GM18508 (cell line): ENCODE measurements at regions not wholly inside any gene's neighbourhood (a gene's known extent, or its start where the extent isn't known, plus 50 kb on each side); places are given as distances from the start of the nearest gene placed in this dataset.

Source experiments
- ATAC-seq: cut with Tn5 transposase; IDR thresholded peaks from one replicate; pipeline ENCODE4 v1.9.1; 2021; ENCODE audit warnings: moderate number of reproducible peaks; ENCODE audit not compliant: insufficient read depth, unreplicated experiment

DNA sequence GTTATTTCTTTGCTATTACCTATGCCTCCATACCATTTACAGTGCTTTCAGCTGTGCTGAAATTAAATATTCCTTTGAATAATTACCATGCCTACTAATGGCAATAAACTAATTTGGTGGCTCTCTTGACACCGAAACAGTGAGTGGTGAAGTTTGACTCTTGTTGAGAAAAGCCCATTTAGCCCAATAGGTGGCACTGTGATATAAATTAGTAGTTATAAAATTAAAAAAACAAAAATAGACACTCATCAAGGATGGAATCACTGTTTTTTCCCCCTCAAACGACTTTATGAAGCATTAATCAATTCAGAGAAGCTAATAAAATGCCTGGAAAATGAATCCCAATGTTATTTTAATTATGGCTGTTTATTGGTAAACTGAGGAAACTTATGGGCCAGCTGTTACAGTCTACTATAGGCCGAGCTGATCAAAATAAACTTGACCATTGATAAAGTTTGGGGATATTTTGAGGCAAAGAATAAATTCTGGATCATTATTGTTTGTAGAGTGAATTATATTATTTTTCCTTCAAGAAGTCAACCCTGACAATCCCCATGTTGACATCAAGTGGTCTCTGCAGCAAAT, 339.6 kb downstream of the TRIB2 start:
- no peak for ATAC-seq

DNA sequence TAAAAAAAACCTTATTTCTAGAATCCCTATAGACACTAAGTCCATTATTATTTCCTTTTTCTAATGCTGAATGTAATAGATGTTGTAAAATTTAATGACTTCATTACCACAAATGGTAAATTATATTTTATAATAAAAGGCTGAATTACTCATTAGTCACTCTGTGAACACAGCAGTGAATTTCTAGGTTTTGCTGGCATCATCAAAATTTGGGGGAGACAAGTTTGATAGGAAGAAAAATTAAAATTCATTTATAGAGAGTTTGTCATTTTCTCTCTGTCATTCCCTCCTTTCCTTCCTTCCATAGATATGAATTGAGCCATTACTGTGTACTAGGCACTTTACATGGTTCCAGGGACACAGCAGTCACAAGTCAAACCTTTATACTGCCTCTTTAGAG, 340.9 kb downstream of the TRIB2 start:
- ATAC-seq = no peak

DNA sequence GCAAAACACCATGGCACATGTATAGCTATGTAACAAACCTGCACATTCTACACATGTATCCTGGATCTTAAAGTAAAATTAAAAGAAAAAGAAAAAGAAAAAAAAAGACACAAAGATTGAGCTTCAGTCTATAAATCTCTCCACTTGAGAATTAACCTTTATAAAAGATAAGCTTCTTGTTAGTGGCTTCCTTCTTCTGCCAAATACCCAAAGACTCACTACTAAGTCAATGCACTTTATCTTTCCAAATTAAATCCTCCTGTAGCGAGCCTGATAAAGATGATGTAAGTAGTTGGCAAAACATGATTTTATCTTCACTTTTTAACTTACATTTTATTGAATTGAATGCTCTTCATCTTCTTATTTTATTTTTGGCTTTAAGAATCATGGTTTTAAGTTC, 349.9 kb downstream of the TRIB2 start:
- no peak for ATAC-seq

DNA sequence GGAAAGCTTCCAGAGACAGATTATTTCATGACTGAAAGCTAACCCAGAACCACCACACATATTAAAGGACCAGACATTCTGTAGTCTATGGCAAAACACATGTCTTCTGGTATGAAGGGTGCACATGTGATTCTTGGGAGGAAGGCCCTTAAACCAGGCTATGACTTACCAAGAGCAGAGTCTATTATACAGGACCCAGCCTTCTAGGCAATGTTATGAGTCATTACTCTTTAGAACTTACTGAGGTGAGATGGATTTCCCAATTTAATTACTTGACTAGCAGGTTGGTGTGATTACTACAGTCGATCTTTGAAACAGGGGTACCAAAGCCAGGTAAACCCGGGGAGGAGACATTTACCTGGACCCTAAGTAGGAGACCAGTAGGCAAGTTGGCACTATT, 350.8 kb downstream of the TRIB2 start:
- no peak for ATAC-seq

DNA sequence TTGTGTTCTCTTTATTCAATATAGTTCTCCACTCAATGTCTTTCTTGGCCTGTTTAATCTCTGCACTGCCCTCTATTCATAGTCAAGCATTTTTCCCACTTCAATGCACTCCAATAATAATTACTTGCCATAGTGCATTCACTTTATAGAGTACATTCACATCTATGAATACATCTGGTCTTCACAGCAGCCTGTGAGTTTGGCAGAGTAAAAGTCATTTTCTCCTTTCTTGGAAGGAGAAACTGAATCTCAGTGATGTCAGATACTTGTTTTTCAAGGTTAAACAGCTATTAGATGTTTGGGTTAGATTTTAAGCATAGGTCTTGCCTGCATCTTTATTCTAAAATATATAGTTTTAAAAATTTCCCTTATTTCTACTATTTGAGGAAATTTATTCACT, 373.2 kb downstream of the TRIB2 start:
- no peak for ATAC-seq

DNA sequence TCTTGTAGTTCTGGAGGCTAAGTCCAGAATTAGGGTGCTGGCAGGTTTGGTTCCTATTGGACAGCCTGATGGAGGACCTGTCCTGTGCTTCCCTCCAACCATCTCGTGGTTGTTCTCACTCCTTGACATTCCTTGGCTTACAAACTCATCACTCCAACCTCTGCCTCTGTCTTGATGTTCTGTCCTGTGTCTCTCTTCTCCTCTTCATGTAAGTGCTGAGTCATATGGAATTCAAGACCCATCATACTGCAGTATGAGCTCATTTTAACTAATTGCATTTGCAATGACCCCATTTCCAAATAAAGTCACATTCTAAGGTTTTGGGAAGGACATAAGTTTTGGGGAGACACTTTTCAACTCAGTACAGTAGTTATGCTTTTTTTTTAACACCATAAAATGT, 374.7 kb downstream of the TRIB2 start:
- no peak for ATAC-seq

DNA sequence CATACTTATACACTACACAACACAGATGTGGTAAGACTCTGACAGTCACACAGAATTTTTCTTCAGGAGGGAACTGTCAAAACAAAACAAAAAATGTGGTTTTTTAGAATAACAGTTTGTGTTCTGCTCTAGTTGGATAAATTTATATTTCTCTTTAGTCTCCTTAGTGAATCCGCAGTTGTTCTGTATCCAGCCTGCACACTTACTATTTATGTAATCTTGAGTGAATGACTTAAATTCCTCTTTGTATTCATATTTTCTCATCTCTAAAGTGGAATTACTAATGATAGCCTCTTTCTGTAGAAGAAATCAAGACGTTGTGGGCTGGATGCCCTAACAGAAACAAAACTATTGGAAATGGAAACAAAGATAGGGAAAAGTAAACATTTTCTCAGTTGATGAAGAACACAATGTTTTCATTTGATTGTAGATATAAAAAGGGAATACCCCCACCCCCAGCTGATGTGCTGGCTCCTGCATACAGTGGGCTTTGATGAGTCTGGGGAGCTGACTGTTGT, 375.2 kb downstream of the TRIB2 start:
- ATAC-seq = no peak

DNA sequence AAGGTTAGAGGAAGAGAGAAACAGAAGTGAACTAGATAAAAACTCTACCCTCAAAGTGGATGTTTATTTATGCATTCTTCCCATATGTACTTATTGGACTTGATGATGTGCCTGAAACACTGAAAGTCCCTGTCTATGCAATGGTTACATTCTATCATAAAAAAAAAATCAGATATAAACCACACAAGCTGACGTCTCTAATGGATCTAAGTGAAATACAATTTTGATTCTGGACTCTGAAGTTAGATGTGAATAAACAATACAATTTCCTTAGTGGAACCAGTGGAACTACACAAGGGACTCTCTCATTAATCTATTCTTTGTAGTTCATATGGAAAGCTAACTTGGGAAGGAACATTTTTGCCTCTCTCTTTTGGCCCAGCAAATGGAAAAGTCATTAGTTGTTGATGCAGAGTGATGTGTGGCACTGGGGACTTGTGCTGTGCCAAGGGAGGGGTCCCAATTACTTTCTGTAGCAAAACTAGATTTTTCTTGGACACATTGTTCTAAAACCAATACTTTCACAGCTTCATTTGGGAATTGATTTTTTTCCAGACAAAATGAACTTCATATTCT, 376.8 kb downstream of the TRIB2 start:
- ATAC-seq = no peak

DNA sequence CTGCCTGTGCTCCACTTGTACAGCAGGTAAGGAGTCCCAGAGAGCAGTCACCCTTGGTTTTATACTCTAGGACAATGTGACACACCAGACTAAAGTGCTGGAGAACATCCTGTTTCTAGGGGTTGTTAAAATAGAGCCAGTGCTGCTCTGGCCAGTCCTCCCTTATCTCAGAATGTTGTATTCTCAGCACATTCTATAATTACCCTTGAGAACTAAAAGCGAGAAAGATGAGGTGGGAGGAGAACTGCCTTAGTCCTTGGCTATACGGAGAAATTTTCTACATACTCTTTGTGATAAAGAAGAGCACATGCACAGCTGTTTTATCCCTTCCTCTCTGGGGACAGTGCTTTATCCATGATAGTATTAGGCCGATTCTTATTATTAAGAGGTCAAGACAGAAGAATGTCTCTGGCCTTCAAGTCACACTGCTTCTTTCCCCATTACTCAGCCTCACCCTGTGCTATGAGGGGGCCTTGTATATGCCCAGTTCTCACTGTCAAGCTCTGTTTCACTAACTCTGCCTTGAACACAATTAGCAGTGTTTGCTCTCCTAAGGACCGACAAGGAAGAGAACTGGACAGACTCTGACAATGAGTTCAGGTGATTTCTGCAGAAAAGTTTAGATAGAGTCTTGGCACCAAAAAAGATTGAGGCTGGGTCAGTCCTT, 385.8 kb downstream of the TRIB2 start:
- no peak for ATAC-seq

DNA sequence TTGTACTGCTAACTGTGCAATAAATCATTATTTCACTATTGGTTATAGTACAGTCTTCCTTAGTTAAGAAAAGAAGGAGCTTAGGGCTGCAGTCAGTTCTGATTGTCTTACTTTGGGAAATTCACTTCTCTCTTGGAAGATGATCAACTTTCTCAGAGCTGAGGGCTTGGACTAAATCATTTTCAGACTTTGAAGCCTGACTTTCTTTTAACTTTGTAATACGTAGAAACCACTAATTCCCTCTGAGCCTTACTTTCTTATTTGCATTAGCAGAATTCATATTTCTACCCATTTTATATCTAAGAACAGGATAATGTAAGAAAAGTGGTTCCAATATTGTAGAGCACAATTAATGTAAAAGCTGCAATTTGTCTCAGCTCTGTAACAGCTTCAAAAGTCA, 386.4 kb downstream of the TRIB2 start:
- ATAC-seq = no peak

DNA sequence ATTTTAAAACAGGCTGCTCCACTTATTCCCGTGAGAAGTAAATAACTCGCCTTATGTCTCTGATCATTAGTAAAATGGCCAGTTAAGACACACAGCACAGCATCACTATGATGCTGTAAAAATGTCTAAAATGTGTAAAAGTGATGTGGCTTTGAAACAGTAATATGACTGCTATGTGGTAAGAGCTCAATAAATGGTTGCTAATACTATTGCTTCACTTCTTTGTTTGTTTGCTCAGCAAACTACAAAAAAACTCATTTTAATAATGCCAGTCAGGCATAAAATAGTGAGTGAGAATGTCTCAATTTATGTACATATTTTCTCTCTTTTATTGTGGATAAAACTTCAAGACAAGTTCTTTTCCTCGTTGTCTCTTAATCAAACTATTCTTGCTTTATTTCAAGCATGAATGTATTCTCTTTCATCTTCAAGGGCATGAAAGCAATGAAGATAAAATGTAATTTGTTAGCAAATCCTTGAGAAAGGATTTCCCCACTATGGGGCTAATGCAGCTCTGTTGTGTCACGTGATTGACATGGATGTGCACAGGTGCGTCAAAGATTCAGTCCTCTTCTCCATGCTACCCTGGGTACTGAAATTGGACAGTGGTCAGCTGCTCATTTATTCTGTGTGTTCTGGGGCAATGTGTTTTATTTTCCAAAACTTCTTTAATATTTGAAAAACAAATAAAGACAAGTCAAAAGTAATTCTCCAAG, 387.2 kb downstream of the TRIB2 start:
- no peak for ATAC-seq

DNA sequence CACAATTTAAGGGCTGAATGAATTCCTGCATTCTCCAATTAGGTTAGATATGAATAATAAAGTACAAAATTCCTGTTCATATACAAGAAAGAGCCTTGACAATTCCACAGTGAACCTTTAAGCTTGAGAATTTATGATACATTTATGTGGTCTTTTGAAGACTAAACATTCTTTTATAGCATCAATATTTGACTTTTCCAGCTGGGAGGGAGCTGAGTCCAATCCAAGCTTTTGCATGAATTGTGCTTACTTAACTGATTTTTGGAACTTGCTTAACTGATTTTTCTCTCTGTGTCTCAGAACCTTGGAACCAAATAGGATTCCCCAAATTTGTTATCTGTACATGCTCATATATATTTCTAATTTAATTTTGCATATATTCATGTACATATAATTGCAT, 388.0 kb downstream of the TRIB2 start:
- ATAC-seq = no peak

DNA sequence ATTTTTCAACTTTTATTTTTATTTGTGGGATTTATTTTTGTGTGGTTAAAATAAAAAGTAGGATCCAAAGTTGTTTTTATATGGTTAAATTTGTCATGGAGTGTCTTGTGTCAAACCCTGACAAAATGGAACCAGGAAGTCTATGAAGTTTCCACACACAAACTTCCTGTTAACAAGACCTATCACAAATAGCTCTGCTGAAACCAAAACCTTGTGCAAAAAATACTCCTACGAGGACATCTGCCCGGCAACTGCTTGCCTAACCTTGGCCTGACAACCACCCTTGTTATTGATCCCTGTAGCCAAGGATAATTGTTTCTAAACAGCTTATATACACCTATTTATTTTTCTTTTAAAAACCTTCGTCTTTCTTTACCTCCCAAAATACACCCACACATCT, 389.6 kb downstream of the TRIB2 start:
- no peak for ATAC-seq

DNA sequence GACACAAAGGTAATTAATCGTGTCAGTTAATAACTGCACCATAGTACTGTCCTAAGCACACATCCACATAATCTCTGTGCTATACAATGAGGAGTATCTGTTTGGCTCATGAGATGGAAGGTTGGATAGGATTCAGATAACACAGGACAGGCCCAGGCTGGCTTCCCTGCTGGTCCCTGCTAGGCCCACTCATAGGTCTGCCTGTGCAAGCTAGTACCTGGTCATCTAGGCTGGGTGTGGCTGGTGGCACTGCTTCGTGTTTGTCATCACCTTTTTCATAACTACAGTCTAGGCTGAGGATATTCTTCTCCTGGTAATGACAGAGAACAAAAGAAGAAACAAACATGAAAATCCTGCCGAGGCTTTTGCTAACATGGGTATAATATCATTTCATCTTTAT, 392.8 kb downstream of the TRIB2 start:
- no peak for ATAC-seq

DNA sequence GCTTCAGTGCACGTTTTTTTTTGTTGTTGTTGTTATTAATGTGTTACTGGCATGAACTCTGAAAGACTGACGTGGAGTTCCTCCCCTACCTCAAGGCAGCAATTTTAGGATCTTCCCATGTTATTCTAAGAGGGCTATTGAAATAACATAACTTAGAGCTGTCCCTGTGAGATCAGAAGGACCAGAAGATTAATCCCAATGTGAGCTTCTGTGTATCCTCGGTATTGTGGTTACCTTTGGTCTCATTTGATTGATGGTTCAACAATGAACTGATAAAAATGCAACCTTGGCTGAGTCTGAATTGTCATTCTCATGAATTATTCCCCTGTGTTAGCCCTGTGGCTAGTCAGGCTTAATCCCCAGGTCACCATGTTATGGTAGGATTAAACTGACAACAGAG, 394.1 kb downstream of the TRIB2 start:
- no peak for ATAC-seq

DNA sequence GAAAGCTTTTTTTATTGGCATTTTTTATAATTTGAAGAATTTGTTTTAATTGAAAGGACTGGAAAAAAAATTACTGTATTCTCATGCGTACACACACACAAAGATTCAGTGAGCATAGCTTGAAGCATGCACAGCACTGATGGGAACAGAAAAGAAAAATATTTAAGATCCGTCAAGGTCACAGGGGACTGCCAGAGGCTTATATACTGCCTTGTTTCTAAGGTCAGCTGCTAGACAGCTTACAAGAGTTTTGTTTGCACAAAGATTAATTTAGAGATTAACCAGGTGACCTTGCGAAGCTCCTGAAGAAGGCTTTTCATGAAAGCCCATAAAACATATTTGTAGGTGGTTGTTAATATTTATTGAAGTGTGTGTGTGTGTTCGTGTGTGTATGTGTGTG, 396.3 kb downstream of the TRIB2 start:
- ATAC-seq = no peak

DNA sequence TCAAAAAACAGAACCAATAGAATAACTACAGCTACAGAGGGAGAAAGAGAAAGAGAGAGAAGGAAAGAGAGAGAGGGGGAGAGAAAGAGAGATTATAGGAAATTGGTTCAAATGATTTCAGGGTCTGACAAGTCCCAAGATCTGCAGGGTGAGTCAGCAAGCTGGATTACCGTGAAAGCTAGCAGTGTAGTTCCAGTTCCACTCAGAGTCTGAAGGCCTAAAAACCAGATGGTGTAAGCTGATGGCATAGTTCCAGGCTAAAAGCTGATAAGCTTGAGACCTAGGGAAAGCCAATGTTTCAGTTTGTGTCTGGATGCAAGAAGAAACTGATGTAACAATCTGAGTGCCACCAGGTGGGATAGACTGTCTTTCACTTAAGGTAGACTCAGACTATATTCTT, 397.7 kb downstream of the TRIB2 start:
- no peak for ATAC-seq

DNA sequence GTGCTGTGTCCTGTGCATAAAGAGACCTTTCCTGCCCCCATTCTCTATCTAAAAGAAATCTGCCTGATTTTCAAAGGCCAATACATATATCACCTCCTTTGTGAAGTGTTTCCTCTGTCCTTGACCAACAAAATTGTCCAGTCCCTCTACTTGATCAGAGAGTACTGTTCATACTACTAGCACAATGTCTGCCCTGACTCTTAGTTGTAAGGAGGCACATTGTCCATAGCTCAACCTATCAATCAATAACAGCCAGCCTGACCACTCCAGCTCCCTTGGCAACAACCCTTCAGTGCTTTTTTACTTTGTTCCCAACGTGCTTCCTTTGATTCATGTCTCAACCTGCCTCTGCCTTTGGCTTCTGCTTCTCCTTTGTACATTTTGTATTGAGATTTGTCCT, 398.9 kb downstream of the TRIB2 start:
- ATAC-seq = no peak

DNA sequence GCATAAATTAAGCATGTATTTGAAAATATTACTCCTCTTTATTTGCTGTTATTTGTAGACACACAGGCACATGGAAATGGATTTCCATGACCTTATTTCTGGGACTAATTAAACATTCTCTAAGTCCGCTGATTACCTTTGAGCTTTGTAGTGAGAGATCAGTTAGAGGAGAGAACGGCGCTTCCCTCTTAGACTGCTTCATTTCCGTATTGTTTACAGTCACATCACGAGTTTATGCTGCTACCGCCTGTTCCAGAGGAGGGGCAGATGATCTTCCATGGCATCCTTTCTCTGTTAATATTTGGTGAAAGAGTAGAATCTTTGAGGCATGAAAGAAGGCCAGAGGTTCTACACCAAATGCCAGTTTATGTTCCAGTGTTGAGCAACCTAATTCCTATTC, 404.4 kb downstream of the TRIB2 start:
- ATAC-seq = no peak

DNA sequence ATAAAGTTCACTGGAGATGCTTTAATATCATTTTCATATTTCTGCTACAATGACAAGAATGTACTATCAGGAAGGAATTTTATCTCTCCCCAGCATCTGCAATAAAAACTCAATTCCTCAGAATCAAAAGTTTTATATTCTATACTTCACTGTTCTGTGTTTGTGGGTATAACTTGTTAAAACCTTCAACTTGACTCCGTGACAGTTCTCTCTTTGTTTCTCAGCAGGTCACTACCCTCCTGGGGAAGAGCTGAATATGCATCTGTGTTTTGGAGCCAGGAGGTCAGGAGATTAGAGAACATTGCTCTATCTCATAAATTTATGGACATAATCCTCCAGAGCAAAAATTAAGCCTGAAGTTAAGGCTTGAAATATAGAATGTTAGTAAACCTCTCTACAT, 411.4 kb downstream of the TRIB2 start:
- ATAC-seq = no peak

DNA sequence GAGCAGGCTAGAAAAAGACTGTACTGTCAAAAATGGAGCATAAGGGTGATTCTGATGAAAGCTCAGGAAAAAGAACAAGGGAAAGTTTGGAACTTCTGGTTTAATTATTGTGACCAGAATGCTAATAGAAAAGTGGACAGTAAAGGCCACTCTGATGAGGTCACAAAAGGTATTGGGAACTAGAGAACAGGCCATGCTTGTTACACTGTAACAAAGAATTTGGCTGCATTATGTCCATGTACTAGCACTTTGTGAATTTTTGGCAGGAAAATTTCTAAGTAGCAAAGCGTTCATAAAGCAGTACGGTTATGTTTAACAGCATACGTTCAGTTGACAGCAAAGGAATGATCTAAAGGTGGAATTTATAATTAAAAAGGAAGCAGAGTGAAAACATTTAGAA, 418.6 kb downstream of the TRIB2 start:
- ATAC-seq = no peak
